H9 (cell line): ENCODE measurements at regions not wholly inside any gene's neighbourhood (a gene's known extent, or its start where the extent isn't known, plus 50 kb on each side); places are given as distances from the start of the nearest gene placed in this dataset.
A peak's percentile ranks its signal among the peaks of the same experiment; 100 is the strongest.

ENCODE experiments used
- DNase-seq: peaks from one replicate; pipeline ENCODE4 v3.0.0-alpha.2; 2017
- H2AFZ ChIP-seq: one replicate; pipeline ENCODE4 v1.6.1; 2013; ENCODE audit warnings: mild to moderate bottlenecking, low read length, control low read depth, moderate library complexity
- H2AK5ac ChIP-seq: 2 replicates; pipeline ENCODE4 v1.6.1; 2013; ENCODE audit warnings: low read length, control low read depth, mixed read lengths; ENCODE audit not compliant: insufficient read length
- H2BK120ac ChIP-seq: one replicate; pipeline ENCODE4 v1.6.1; 2013; ENCODE audit warnings: low read depth, mild to moderate bottlenecking, low read length, control low read depth, inconsistent platforms; ENCODE audit not compliant: poor library complexity, severe bottlenecking
- H2BK12ac ChIP-seq: 2 replicates; pipeline ENCODE4 v1.6.1; 2013; ENCODE audit warnings: low read length, control low read depth, mixed read lengths, low read depth; ENCODE audit not compliant: insufficient read length
- H2BK15ac ChIP-seq: 2 replicates; pipeline ENCODE4 v1.6.1; 2013; ENCODE audit warnings: low read depth, low read length, control low read depth
- H2BK20ac ChIP-seq: one replicate; pipeline ENCODE4 v1.6.1; 2013; ENCODE audit warnings: low read depth, mild to moderate bottlenecking, low read length, control low read depth, inconsistent platforms; ENCODE audit not compliant: poor library complexity, severe bottlenecking
- H2BK5ac ChIP-seq: 2 replicates; pipeline ENCODE4 v1.6.1; 2013; ENCODE audit warnings: low read length, control low read depth, mixed read lengths; ENCODE audit not compliant: insufficient read length
- H3K14ac ChIP-seq: 2 replicates; pipeline ENCODE4 v1.6.1; 2013; ENCODE audit warnings: low read length, control low read depth; ENCODE audit not compliant: insufficient read depth
- H3K18ac ChIP-seq: 2 replicates; pipeline ENCODE4 v1.6.1; 2013; ENCODE audit warnings: low read depth, mild to moderate bottlenecking, mixed read lengths, low read length, control low read depth; ENCODE audit not compliant: insufficient read length
- H3K23ac ChIP-seq: 2 replicates; pipeline ENCODE4 v1.6.1; 2013; ENCODE audit warnings: low read length, control low read depth, mixed read lengths, low read depth; ENCODE audit not compliant: insufficient read length
- H3K23me2 ChIP-seq: 2 replicates; pipeline ENCODE4 v1.6.1; 2013; ENCODE audit warnings: low read depth, mild to moderate bottlenecking, mixed read lengths, low read length, control low read depth; ENCODE audit not compliant: insufficient read length, poor library complexity, severe bottlenecking
- H3K27ac ChIP-seq: 2 replicates; pipeline ENCODE4 v1.5.1; 2013; ENCODE audit warnings: low read length, control low read depth, mixed read lengths, low read depth; ENCODE audit not compliant: insufficient read length
- H3K27me3 ChIP-seq: 2 replicates; pipeline ENCODE4 v1.6.1; 2013; ENCODE audit warnings: low read length, control low read depth, inconsistent platforms; ENCODE audit not compliant: insufficient read depth
- H3K4ac ChIP-seq: 2 replicates; pipeline ENCODE4 v1.6.1; 2013; ENCODE audit warnings: low read depth, mild to moderate bottlenecking, control low read depth, inconsistent platforms, low read length, moderate library complexity
- H3K4me1 ChIP-seq: 2 replicates; pipeline ENCODE4 v1.6.1; 2013; ENCODE audit warnings: low read length, control low read depth, inconsistent platforms; ENCODE audit not compliant: insufficient read depth
- H3K4me2 ChIP-seq: 2 replicates; pipeline ENCODE4 v1.6.1; 2013; ENCODE audit warnings: low read length, control low read depth, mixed read lengths; ENCODE audit not compliant: insufficient read length, insufficient read depth
- H3K56ac ChIP-seq: 2 replicates; pipeline ENCODE4 v1.6.1; 2013; ENCODE audit warnings: low read depth, mild to moderate bottlenecking, mixed read lengths, low read length, control low read depth; ENCODE audit not compliant: insufficient read length
- H3K79me1 ChIP-seq: 2 replicates; pipeline ENCODE4 v1.6.1; 2013; ENCODE audit warnings: low read depth, mild to moderate bottlenecking, moderate library complexity, low read length, control low read depth, inconsistent platforms; ENCODE audit not compliant: insufficient read depth, poor library complexity, severe bottlenecking
- H3K79me2 ChIP-seq: 2 replicates; pipeline ENCODE4 v1.6.1; 2013; ENCODE audit warnings: low read length, control low read depth, inconsistent platforms; ENCODE audit not compliant: insufficient read depth
- H3K9ac ChIP-seq: 2 replicates; pipeline ENCODE4 v1.6.1; 2013; ENCODE audit warnings: low read length, control low read depth, mixed read lengths; ENCODE audit not compliant: insufficient read length; ENCODE audit errors: extremely low read depth
- H3K9me3 ChIP-seq: one replicate; pipeline ENCODE4 v1.6.1; 2013; ENCODE audit warnings: low read depth, low read length, inconsistent platforms; ENCODE audit not compliant: control insufficient read depth
- H3T11ph ChIP-seq: one replicate; pipeline ENCODE4 v1.6.1; 2013; ENCODE audit warnings: mild to moderate bottlenecking, low read length, control low read depth, inconsistent platforms
- H4K20me1 ChIP-seq: one replicate; pipeline ENCODE4 v1.6.1; 2013; ENCODE audit not compliant: control insufficient read depth, insufficient read length, insufficient read depth
- H4K5ac ChIP-seq: 2 replicates; pipeline ENCODE4 v1.6.1; 2013; ENCODE audit warnings: low read depth, mild to moderate bottlenecking, mixed read lengths, low read length, control low read depth; ENCODE audit not compliant: insufficient read length
- H4K8ac ChIP-seq: replicated peaks from 2 replicates; pipeline ENCODE4 v1.6.1; 2013; ENCODE audit warnings: low read length, control low read depth, mixed read lengths, low read depth; ENCODE audit not compliant: insufficient read length
- H4K91ac ChIP-seq: 2 replicates; pipeline ENCODE4 v1.6.1; 2013; ENCODE audit warnings: low read depth, mild to moderate bottlenecking, moderate library complexity, mixed read lengths, low read length, control low read depth; ENCODE audit not compliant: insufficient read length
- H3K27ac Mint-ChIP-seq, 3 experiments: 2 replicates in 2 of 3; 3 replicates in 1 of 3; pipeline ENCODE4 v1.8.0; 2020 to 2021; ENCODE audit warnings: mixed read lengths in 3 of 3, mild to moderate bottlenecking in 1 of 3, moderate library complexity in 1 of 3
- H3K27me3 Mint-ChIP-seq: 2 replicates; pipeline ENCODE4 v1.8.0; 2021; ENCODE audit warnings: low read depth, mild to moderate bottlenecking, moderate library complexity, mixed read lengths
- H3K36me3 Mint-ChIP-seq, 3 experiments: 2 replicates in 2 of 3; 3 replicates in 1 of 3; pipeline ENCODE4 v1.8.0; 2020 to 2021; ENCODE audit warnings: low read depth in 3 of 3, mixed read lengths in 3 of 3; ENCODE audit not compliant: insufficient read depth in 1 of 3
- H3K4me1 Mint-ChIP-seq, 2 experiments: 2 replicates each; pipeline ENCODE4 v1.8.0; 2020; ENCODE audit warnings: mixed read lengths in 2 of 2
- H3K4me3 Mint-ChIP-seq, 2 experiments: 2 replicates in 1 of 2; 3 replicates in 1 of 2; pipeline ENCODE4 v1.8.0; 2020 to 2021; ENCODE audit warnings: mild to moderate bottlenecking in 2 of 2, mixed read lengths in 2 of 2, moderate library complexity in 1 of 2
- H3K9me3 Mint-ChIP-seq, 2 experiments: 2 replicates in 1 of 2; 3 replicates in 1 of 2; pipeline ENCODE4 v1.8.0; 2020; ENCODE audit warnings: mild to moderate bottlenecking in 2 of 2, mixed read lengths in 2 of 2, moderate library complexity in 1 of 2
- CTCF ChIP-seq: fragments of 200-600 bp; sonication (generic); conservative IDR thresholded peaks from 3 replicates; pipeline ENCODE4 v1.8.0; 2021; ENCODE audit warnings: antibody characterized with exemption, mild to moderate bottlenecking
- WGBS: extraction: QIAGEN DNeasy Blood & Tissue Kit; methylation state at CpG from one replicate; pipeline ENCODE4 v1.1.7; 2013; ENCODE audit warnings: missing lambda C conversion rate, low lambda C conversion rate, mixed read lengths; ENCODE audit not compliant: insufficient read length; ENCODE audit errors: extremely low coverage; 5-methylcytosine and 5-hydroxymethylcytosine counted together

GRCh38 chr16:86800894-86801293, 222.5 kb downstream of the FOXL1 start:
- no peak for DNase-seq
- Histone ChIP-seq H4K91ac (no peak overlapping the region), H3K23ac (no peak overlapping the region), H3T11ph (no peak overlapping the region), H3K14ac (no peak overlapping the region), H3K18ac (no peak overlapping the region), H3K23me2 (no peaks in the 10 kb centered on the region), H2AFZ (no peak overlapping the region), H3K4ac (no peak overlapping the region), H2BK15ac (no peak overlapping the region), H3K9ac (no peak overlapping the region), H3K4me1 (peaks cover 4% of the 10 kb centered on the region; the same call in 1 of the 2 replicates), H2BK12ac (no peak overlapping the region), H3K79me2 (no peaks in the 10 kb centered on the region), H2AK5ac (no peak overlapping the region), H4K8ac (no peak overlapping the region), H2BK5ac (no peak overlapping the region), H2BK20ac (no peak overlapping the region), H4K20me1 (no peaks in the 10 kb centered on the region), H3K4me2 (no peak overlapping the region), H2BK120ac (no peak overlapping the region), H3K27me3 (no peaks in the 10 kb centered on the region; the same call in 1 of the 2 replicates), H3K27ac (no peak overlapping the region), H3K56ac (no peak overlapping the region), H4K5ac (no peak overlapping the region), H3K79me1 (no peaks in the 10 kb centered on the region), H3K9me3 (no peaks in the 10 kb centered on the region)
- WGBS: no CpG with 5 or more reads among the region's 4 CpGs
- Mint-ChIP-seq H3K9me3 (no peaks in the 10 kb centered on the region; a peak in 1 of 5 replicates), H3K27ac (no peak overlapping the region), H3K27me3 (peaks cover 3% of the 10 kb centered on the region), H3K36me3 (peaks cover 0 to 4% (median 0%) of the 10 kb centered on the region in 3 experiments; a peak in 2 of 7 replicates), H3K4me1 (peaks cover 8 to 9% of the 10 kb centered on the region in 2 experiments), H3K4me3 (peak overlapping the region in 1 of 2 experiments; percentile 47; a peak in 2 of 5 replicates)
- TF ChIP-seq CTCF: no peak
